A673 (cell line): ENCODE measurements at regions not wholly inside any gene's neighbourhood (a gene's known extent, or its start where the extent isn't known, plus 50 kb on each side); places are given as distances from the start of the nearest gene placed in this dataset.

Experiments
- BruUV-seq: library from RNA; stranded (reverse); fragments of 400-500 nt; replicated peaks from 2 replicates; lab custom pipeline; 2021; lab: Mats Ljungman, UMichigan
- CTCF ChIA-PET: fragments of 300-600 bp; sonication (Branson Sonifier 250); formaldehyde crosslinking; loops from one replicate; lab custom pipeline; 2022; ENCODE audit warnings: antibody characterized with exemption; lab: Charles Lee
- POLR2A ChIA-PET: fragments of 300-600 bp; sonication (Branson Sonifier 250); formaldehyde crosslinking; loops from one replicate; lab custom pipeline; 2022; ENCODE audit warnings: antibody characterized with exemption; ENCODE audit not compliant: low non-redundant PET; lab: Charles Lee
- DNase-seq: peaks from one replicate; pipeline ENCODE4 v3.0.0-alpha.2; 2015; ENCODE audit warnings: low spot score
- H3K27ac ChIP-seq: fragments of 200-600 bp; sonication (generic); 2 replicates; pipeline ENCODE4 v1.5.1; 2016; ENCODE audit warnings: mixed run types, low read depth, mild to moderate bottlenecking, mixed read lengths, antibody characterized with exemption, low read length; ENCODE audit not compliant: poor library complexity, severe bottlenecking
- H3K27me3 ChIP-seq: fragments of 200-600 bp; sonication (generic); replicated peaks from 2 replicates; pipeline ENCODE4 v1.6.1; 2017; ENCODE audit warnings: mixed run types, low read depth, mild to moderate bottlenecking, mixed read lengths, antibody characterized with exemption, low read length; ENCODE audit not compliant: insufficient read depth, poor library complexity
- H3K36me3 ChIP-seq: fragments of 200-600 bp; sonication (generic); 2 replicates; pipeline ENCODE4 v1.6.1; 2016; ENCODE audit warnings: mixed run types, mild to moderate bottlenecking, mixed read lengths, antibody characterized with exemption, low read length; ENCODE audit not compliant: insufficient read depth, poor library complexity, severe bottlenecking
- H3K4me1 ChIP-seq: fragments of 200-600 bp; sonication (generic); 2 replicates; pipeline ENCODE4 v1.6.1; 2017; ENCODE audit warnings: mixed run types, mild to moderate bottlenecking, mixed read lengths, antibody characterized with exemption, low read length; ENCODE audit not compliant: insufficient read depth, poor library complexity, severe bottlenecking
- H3K4me3 ChIP-seq: fragments of 200-600 bp; sonication (generic); 2 replicates; pipeline ENCODE4 v1.5.1; 2016; ENCODE audit warnings: low read depth, mixed run types, mild to moderate bottlenecking, mixed read lengths, low read length; ENCODE audit not compliant: poor library complexity, severe bottlenecking
- H3K9me3 ChIP-seq: fragments of 200-600 bp; sonication (generic); 2 replicates; pipeline ENCODE4 v1.6.1; 2016; ENCODE audit warnings: mixed run types, low read depth, mild to moderate bottlenecking, mixed read lengths, antibody characterized with exemption, low read length; ENCODE audit not compliant: poor library complexity, severe bottlenecking
- EZH2 ChIP-seq: fragments of 200-600 bp; sonication (generic); IDR thresholded peaks from 2 replicates; pipeline ENCODE4 v1.6.1; 2017; ENCODE audit warnings: borderline replicate concordance, low read depth, mild to moderate bottlenecking, mixed read lengths, antibody characterized with exemption, low read length; ENCODE audit not compliant: poor library complexity, severe bottlenecking
- intact Hi-C: fragments of 100-400 bp; cut with micrococcal nuclease; formaldehyde crosslinking; loops from one replicate; pipeline ENCODE4 v1.10.0; 2022; ENCODE audit not compliant: unreplicated experiment
- TF ChIP-seq, protein P1 (sequence below): fragments of 300-800, 200-600 bp; sonication (generic); conservative IDR thresholded peaks from 2 replicates; pipeline ENCODE4 v1.5.1; 2017; ENCODE audit warnings: low read depth, mild to moderate bottlenecking, antibody characterized with exemption, low read length, moderate library complexity, mixed read lengths

DNA sequence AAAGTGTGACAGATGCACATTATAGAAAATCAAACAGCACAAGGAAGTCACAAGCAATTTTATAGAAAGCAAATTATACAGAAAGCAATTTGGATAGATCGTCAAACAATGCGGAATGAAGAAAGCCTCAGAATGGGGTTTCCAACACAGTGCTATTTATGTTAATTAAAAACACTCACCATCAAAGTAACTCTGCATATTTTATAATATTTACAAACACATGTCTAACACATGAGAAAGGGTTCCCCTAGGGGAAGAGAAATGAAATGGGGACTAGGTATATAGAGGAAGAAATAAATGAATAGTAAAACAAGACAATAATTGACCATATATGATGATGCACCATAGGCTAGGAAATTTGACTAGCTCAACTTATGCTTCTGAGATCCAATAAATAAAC lies 171.2 kb upstream of the XYLT1 start:
- no peaks in the 10 kb centered on the region for H3K4me1 ChIP-seq
- H3K9me3 ChIP-seq = peaks cover 4% of the 10 kb centered on the region
- ChIA-PET POLR2A (no interaction called here), CTCF (no interaction called here)
- TF ChIP-seq EZH2 = no peak
- TF ChIP-seq, protein P1, sequence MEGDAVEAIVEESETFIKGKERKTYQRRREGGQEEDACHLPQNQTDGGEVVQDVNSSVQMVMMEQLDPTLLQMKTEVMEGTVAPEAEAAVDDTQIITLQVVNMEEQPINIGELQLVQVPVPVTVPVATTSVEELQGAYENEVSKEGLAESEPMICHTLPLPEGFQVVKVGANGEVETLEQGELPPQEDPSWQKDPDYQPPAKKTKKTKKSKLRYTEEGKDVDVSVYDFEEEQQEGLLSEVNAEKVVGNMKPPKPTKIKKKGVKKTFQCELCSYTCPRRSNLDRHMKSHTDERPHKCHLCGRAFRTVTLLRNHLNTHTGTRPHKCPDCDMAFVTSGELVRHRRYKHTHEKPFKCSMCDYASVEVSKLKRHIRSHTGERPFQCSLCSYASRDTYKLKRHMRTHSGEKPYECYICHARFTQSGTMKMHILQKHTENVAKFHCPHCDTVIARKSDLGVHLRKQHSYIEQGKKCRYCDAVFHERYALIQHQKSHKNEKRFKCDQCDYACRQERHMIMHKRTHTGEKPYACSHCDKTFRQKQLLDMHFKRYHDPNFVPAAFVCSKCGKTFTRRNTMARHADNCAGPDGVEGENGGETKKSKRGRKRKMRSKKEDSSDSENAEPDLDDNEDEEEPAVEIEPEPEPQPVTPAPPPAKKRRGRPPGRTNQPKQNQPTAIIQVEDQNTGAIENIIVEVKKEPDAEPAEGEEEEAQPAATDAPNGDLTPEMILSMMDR = no peak
- no peak for DNase-seq
- intact Hi-C loops = no loop called here
- no TSS peak for BruUV-seq
- no peaks in the 10 kb centered on the region for H3K27me3 ChIP-seq
- no peak overlapping the region for H3K4me3 ChIP-seq
- no peak overlapping the region for H3K27ac ChIP-seq
- H3K36me3 ChIP-seq = no peaks in the 10 kb centered on the region

DNA sequence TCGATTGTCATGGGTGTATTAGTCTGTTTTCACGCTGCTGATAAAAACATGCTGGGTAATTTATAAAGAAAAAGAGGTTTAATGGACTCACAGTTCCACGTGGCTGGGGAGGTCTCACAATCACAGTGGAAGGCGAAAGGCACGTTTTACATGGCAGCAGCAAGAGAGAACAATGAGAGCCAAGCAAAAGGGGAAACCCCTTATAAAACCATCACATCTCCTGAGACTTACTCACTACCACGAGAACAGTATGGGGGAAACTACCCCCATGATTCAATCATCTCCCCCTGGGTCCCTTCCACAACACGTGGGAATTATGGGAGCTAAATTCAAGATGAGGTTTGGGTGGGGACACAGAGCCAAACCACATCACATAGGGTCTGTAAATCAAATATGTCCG lies 167.4 kb upstream of the XYLT1 start:
- H3K27ac ChIP-seq = no peak overlapping the region
- no TSS peak for BruUV-seq
- H3K4me3 ChIP-seq = no peak overlapping the region
- H3K4me1 ChIP-seq = no peaks in the 10 kb centered on the region
- TF ChIP-seq, protein P1 = no peak
- no peak for TF ChIP-seq EZH2
- H3K36me3 ChIP-seq = no peaks in the 10 kb centered on the region
- intact Hi-C loops = no loop called here
- H3K9me3 ChIP-seq = no peaks in the 10 kb centered on the region
- POLR2A ChIA-PET = no interaction called here
- no peaks in the 10 kb centered on the region for H3K27me3 ChIP-seq
- CTCF ChIA-PET = no interaction called here
- no peak for DNase-seq

DNA sequence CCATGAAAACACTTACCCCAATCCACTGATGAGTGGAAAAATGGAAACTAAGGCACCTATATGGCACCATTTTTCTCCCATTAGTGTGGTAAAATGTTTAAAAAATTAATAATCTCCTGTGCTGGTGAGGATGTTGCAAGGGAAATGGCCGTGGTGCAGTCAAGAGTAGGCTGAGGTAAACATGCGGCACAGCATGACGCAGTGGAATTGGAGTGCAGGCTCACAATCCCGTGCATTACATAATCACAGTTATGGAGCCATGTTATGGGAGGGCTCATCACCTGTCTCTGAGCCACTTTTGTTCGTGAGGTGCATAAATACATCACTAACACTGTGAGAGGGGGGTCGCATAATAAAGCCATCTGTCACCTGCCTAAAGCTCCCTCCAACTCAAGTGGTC lies 164.4 kb upstream of the XYLT1 start:
- Histone ChIP-seq H3K4me3 (no peak overlapping the region), H3K36me3 (no peaks in the 10 kb centered on the region), H3K9me3 (no peaks in the 10 kb centered on the region), H3K27ac (no peak overlapping the region), H3K27me3 (no peaks in the 10 kb centered on the region), H3K4me1 (no peaks in the 10 kb centered on the region)
- no peak for TF ChIP-seq EZH2
- TF ChIP-seq, protein P1 = no peak
- BruUV-seq = no TSS peak
- ChIA-PET CTCF (no interaction called here), POLR2A (no interaction called here)
- intact Hi-C loops = no loop called here
- DNase-seq = no peak
